Stomach (tissue), 8 donors: ENCODE measurements at regions not wholly inside any gene's neighbourhood (a gene's known extent, or its start where the extent isn't known, plus 50 kb on each side); places are given as distances from the start of the nearest gene placed in this dataset.

Experiments
- DNase-seq, 2 donors: peaks; one replicate each; pipeline versions ENCODE4 v3.0.0 to v3.0.0-alpha.2; 2013 to 2019
- H3K27ac ChIP-seq, 5 donors: fragments of 200-600 bp in 4 of 5; sonication (generic) in 4 of 5; one replicate each; pipeline ENCODE4 v1.5.1; 2013 to 2019; ENCODE audit warnings: mild to moderate bottlenecking in 1 of 5, moderate library complexity in 1 of 5
- H3K27me3 ChIP-seq, 3 donors: fragments of 200-600 bp; sonication (generic); one replicate each; pipeline ENCODE4 v1.5.1; 2017 to 2019; ENCODE audit warnings: mixed run types in 1 of 3
- H3K36me3 ChIP-seq, 4 donors: fragments of 200-600 bp; sonication (generic); 1 replicate in 3 of 4; 2 replicates in 1 of 4; pipeline ENCODE4 v1.5.1; 2016 to 2019
- H3K4me1 ChIP-seq, 4 donors: fragments of 200-600 bp; sonication (generic); one replicate each; pipeline ENCODE4 v1.5.1; 2016 to 2019
- H3K4me3 ChIP-seq, 4 donors: fragments of 200-600 bp; sonication (generic) in 3 of 4; one replicate each; pipeline ENCODE4 v1.5.1; 2016 to 2019; ENCODE audit warnings: mild to moderate bottlenecking in 1 of 4
- H3K9me3 ChIP-seq, 4 donors: fragments of 200-600 bp; sonication (generic); one replicate each; pipeline ENCODE4 v1.5.1; 2016 to 2019
- EP300 ChIP-seq: sonication (generic); formaldehyde crosslinking; IDR thresholded peaks from one replicate; pipeline ENCODE4 v1.6.1; 2017; ENCODE audit warnings: antibody characterized with exemption
- POLR2A ChIP-seq, 4 donors: fragments of 450-650 bp; IDR thresholded peaks; one replicate each; pipeline ENCODE4 v1.6.1; 2016; ENCODE audit warnings: antibody characterized with exemption in 4 of 4, control low read depth in 2 of 4, mild to moderate bottlenecking in 1 of 4, moderate library complexity in 1 of 4
- POLR2AphosphoS5 ChIP-seq, 3 donors: sonication (generic); formaldehyde crosslinking; IDR thresholded peaks; one replicate each; pipeline ENCODE4 v1.6.1; 2016; ENCODE audit warnings: antibody characterized with exemption in 3 of 3
- WGBS, 5 donors: extraction: QIAGEN DNeasy Blood & Tissue Kit in 3 of 5; methylation state at CpG; one replicate each; pipeline versions ENCODE4 v1.1.5 to v1.1.7; 2013 to 2018; 5-methylcytosine and 5-hydroxymethylcytosine counted together
- intact Hi-C: fragments of 100-400 bp; cut with DNase I; formaldehyde crosslinking; loops from one replicate; pipeline ENCODE4 v1.15.1; 2023; ENCODE audit warnings: low total_unique reads
- TF ChIP-seq, protein P1 (sequence below), 7 experiments: fragments of 450-650 bp in 4 of 7; fragments of 200-600 bp in 3 of 7; sonication (generic) in 3 of 7; IDR thresholded peaks; one replicate each; pipeline ENCODE4 v1.5.1; 2016 to 2019; ENCODE audit warnings: antibody characterized with exemption in 7 of 7, control low read depth in 2 of 7, mild to moderate bottlenecking in 1 of 7
- donor health status: healthy with polysubstance abuse.
- donor health status: Bipolar disorder and iron deficiency.
- donor health status: healthy.

DNA sequence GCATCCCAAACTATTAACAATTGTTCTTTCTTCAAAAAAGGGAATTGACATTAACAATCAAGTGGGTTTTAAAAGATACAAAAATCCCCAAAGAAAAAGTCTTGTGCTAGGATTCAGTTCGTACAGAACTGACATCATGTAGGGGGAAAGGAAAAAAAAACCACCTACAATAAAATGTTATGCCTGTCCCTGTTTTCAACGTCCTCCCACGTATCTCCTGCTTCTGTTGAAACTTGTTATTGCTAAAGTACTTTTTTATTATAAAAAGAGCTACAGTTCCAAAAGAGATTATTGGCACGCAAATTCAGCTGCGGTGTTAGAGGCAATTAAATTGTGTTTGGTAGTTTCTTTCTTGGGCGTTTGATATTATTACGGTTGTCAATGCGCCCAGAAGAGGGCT, 102.8 kb upstream of the PHACTR1 start:
- DNase-seq = no peak
- H3K36me3 ChIP-seq = no peaks in the 10 kb centered on the region
- no peaks in the 10 kb centered on the region for H3K9me3 ChIP-seq
- WGBS, 5 donors = 74 to 90% (median 81%) methylated on average over 8 of the region's 8 CpGs
- TF ChIP-seq POLR2A (IDR thresholded peaks at IDR 0.05) = no peak
- no peak for TF ChIP-seq POLR2AphosphoS5 (IDR thresholded peaks at IDR 0.05)
- TF ChIP-seq, protein P1, sequence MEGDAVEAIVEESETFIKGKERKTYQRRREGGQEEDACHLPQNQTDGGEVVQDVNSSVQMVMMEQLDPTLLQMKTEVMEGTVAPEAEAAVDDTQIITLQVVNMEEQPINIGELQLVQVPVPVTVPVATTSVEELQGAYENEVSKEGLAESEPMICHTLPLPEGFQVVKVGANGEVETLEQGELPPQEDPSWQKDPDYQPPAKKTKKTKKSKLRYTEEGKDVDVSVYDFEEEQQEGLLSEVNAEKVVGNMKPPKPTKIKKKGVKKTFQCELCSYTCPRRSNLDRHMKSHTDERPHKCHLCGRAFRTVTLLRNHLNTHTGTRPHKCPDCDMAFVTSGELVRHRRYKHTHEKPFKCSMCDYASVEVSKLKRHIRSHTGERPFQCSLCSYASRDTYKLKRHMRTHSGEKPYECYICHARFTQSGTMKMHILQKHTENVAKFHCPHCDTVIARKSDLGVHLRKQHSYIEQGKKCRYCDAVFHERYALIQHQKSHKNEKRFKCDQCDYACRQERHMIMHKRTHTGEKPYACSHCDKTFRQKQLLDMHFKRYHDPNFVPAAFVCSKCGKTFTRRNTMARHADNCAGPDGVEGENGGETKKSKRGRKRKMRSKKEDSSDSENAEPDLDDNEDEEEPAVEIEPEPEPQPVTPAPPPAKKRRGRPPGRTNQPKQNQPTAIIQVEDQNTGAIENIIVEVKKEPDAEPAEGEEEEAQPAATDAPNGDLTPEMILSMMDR (IDR thresholded peaks at IDR 0.05) = no peak
- no peak for TF ChIP-seq EP300
- H3K4me1 ChIP-seq = no peaks in the 10 kb centered on the region
- no peak overlapping the region for H3K27ac ChIP-seq
- intact Hi-C loops = no loop called here
- no peak overlapping the region for H3K4me3 ChIP-seq
- H3K27me3 ChIP-seq = no peaks in the 10 kb centered on the region

- TF ChIP-seq, protein P1 (IDR thresholded peaks at IDR 0.05) = no peak
- TF ChIP-seq POLR2AphosphoS5 (IDR thresholded peaks at IDR 0.05) = no peak
- no peak for TF ChIP-seq POLR2A (IDR thresholded peaks at IDR 0.05)
- no peak for TF ChIP-seq EP300
- no peak for DNase-seq
Observed at GRCh38 chr6:12614456-12614855, 102.1 kb upstream of the PHACTR1 start.

DNA sequence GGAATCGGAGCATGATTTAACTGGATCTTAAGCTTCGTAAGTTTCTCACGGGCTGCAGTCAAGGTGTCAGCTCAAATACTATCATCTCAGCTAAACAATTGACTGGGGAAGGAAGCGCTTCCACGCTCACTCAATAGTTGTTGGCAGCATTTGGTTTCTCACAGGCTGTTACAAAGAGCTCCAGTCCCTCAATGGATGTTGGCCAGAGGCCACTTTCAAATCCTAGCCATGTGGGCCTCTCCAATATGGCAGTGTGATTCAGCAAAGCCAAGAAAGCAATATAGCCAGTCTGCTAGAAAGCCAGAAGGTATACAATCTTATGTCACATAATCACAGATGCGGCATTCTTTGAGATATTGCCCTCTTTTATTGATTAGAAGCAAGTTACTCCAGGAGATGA, 98.3 kb upstream of the PHACTR1 start:
- Histone ChIP-seq H3K4me3 (no peak overlapping the region), H3K27me3 (no peaks in the 10 kb centered on the region), H3K27ac (no peak overlapping the region), H3K4me1 (no peaks in the 10 kb centered on the region), H3K9me3 (no peaks in the 10 kb centered on the region), H3K36me3 (no peaks in the 10 kb centered on the region)
- TF ChIP-seq POLR2A (IDR thresholded peaks at IDR 0.05) (no peak), EP300 (no peak), POLR2AphosphoS5 (IDR thresholded peaks at IDR 0.05) (no peak)
- TF ChIP-seq, protein P1 (IDR thresholded peaks at IDR 0.05) = no peak
- no peak for DNase-seq
- intact Hi-C loops = no loop called here
- WGBS, 5 donors = 74 to 82% (median 77%) methylated on average over 6 of the region's 6 CpGs

More at GRCh38 chr6:12614456-12614855, 102.1 kb upstream of the PHACTR1 start:
- 83 to 93% (median 89%) methylated on average over 6 of the region's 6 CpGs for WGBS, 5 donors
- Histone ChIP-seq H3K36me3 (no peaks in the 10 kb centered on the region), H3K9me3 (no peaks in the 10 kb centered on the region), H3K27ac (no peak overlapping the region), H3K4me1 (no peaks in the 10 kb centered on the region), H3K27me3 (no peaks in the 10 kb centered on the region), H3K4me3 (no peak overlapping the region)
- intact Hi-C loops = no loop called here

GRCh38 chr6:12621754-12622153, 94.8 kb upstream of the PHACTR1 start:
- Histone ChIP-seq H3K27me3 (no peaks in the 10 kb centered on the region), H3K36me3 (no peaks in the 10 kb centered on the region), H3K4me3 (no peak overlapping the region), H3K4me1 (no peaks in the 10 kb centered on the region), H3K27ac (no peak overlapping the region), H3K9me3 (no peaks in the 10 kb centered on the region)
- DNase-seq = no peak
- no peak for TF ChIP-seq POLR2AphosphoS5 (IDR thresholded peaks at IDR 0.05)
- TF ChIP-seq EP300 = no peak
- TF ChIP-seq, protein P1 (IDR thresholded peaks at IDR 0.05) = no peak
- TF ChIP-seq POLR2A (IDR thresholded peaks at IDR 0.05) = no peak
- intact Hi-C loops = no loop called here
- WGBS, 5 donors = 53 to 67% (median 63%) methylated on average over 5 of the region's 5 CpGs
